Inferior parietal cortex (tissue), 1 donor: ENCODE measurements at regions not wholly inside any gene's neighbourhood (a gene's known extent, or its start where the extent isn't known, plus 50 kb on each side); places are given as distances from the start of the nearest gene placed in this dataset.

Experiments
- DNase-seq: peaks from one replicate; pipeline ENCODE4 v3.0.0-alpha.2; 2016; ENCODE audit errors: extremely low spot score

DNA sequence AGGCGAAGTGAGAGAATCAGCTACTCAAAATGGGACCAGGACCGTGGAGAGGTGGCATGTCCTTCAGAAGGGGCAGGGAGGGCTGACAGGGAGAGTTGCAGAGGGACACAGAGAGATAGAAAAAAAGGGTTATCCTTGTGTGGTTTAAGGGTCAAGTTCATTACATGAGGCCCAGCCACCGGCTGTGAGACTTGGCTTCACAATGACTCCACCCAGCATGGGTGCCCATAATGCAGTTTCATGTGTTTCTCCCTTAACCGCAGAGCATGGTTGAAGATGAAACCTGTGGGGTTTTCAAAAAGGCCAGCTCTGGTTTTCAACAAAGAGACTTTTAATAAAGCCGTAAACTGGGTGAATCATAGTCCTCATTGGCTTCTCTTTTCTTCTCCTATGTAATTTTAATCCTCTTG lies 164.6 kb downstream of the KLF5 start:
- no peak for DNase-seq

DNA sequence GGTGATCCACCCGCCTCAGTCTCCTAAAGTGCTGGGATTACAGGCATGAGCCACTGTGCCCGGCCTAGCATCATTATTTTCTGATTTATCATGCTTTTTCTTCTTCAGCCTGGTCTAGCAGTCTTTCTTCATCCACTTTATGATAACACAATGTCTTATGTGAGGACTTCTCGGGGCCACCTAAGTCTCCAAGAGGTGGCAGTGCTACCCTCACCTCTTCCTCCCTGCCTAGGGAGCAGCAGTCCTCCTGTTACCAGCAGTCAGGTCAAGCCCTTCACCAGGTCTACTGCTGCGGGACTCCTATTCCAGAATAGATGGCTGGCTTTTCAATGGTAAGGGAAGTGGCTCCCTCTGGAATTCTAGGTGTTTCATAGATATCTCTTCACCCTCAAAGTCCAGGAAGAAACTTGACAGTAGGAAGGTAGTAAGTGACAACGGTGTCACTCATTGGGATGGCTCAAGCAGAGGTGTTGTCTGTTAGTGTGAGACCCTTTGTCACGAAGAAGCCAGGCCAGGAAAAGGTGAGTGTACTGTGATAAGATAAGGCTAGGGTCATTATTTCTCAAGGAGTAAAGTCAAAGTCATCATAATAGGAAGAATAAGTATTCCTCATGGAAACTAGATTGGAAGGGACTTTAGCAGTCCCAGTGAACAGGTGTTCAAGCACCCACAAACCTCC lies 164.0 kb downstream of the KLF5 start:
- no peak for DNase-seq

DNA sequence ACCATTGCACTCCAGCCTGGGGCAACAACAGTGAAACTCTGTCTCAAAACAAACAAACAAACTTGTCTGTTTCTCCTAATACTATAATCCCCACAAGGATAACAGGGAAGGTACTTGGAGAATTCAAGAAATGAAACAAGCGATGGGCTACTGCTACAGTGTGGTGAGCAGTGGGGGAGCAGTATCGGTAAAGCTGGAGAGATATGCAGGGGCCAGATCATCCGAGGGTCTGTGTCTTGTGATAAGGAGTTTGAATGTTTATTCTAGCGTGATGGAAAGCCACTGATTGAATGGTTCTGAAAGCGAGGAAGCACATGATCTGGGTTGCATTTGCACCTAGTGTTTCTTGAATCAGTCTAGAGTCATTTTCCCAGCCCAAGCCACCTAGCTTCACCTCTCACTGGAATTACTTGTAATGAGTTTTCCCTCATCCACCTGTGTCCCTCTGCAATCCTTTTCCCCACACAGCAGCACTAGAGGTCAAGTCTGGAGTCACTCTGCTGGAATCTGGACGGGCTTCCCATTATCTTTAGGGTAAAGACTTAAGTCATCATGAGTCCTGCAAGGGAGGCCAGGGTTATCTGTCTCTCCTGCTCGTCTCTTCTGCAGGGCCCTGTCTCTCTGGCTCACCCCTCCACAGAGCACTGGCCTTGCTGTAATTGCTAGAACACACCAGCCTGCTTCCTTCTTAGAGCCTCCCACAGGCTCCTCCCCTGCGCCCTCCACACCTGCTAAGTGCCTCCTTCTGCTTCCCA lies 162.3 kb downstream of the KLF5 start:
- DNase-seq, result no peak

DNA sequence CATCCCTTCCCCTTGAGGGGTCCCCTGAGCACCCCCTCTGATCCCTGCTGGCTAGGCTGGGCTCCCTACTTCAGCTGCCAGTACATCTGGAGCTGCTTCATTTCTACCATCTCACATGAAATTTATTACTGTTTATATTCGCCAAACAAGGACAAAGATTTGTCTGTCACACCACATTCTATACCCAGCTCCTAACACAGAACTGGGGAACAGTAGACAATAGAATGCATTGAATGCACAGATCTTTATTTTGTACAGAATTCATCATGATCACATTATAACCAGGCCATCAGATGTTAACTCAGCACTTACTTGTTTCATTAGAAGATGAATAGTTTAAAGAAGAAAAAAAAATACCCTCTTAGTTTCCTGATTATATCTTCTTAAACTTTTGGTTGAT lies 159.4 kb downstream of the KLF5 start:
- no peak for DNase-seq

DNA sequence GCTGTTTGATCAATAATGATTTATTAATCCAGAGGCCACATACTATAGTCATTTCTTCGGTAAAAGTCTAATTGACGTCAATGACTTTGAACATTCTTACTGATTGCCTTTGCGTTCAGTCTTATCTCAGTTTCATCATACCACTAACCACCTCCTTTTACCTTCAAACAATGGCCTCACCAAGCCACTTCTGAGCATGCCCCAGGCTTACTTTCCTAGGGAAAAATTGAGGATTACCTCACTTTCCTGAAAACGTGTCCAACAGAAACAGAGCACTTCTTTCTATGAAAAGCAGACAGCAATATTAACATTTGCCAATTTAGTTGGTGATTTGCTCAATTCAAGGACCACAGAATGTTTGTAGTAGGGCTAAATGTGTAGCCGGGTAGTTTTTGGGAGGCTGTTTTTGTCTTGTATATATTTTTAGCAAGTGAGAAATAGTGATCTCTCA lies 157.6 kb downstream of the KLF5 start:
- no peak for DNase-seq

DNA sequence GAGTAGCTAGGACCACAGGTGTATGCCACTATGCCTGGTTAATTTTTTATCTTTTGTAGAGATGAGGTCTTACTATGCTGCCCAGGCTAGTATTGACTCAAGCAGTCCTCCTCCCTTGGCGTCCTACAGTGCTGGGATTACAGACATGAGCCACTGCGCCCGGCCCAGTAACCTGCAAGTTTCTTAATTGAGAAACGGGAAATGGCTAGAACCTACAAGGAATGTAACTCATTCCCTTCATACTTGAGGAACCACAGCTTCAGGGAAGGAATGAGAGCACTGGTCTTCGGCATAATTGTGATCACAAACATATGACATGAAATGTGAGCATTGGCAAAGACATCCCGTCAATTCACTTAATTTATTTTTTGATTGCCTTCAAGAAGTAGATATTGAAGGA lies 157.0 kb downstream of the KLF5 start:
- no peak for DNase-seq

DNA sequence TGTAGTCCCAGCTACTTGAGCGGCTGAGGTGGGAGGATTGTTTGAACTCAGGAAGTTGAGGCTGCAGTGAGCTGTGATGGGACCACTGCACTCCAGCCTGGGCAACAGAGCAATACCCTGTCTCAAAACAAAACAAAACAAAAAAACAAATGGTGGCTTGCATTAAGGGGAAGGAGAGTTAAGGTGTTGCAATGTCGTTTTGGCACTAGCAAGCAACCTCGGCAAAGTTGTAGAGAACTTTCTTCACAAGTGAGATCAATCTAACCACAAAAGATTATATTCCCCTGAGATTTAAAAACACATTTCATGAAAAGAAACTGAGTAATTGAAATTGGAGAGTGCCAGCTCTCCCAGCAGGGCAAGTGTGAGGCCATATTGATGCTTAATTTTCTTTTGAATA lies 153.7 kb downstream of the KLF5 start:
- DNase-seq, result no peak

DNA sequence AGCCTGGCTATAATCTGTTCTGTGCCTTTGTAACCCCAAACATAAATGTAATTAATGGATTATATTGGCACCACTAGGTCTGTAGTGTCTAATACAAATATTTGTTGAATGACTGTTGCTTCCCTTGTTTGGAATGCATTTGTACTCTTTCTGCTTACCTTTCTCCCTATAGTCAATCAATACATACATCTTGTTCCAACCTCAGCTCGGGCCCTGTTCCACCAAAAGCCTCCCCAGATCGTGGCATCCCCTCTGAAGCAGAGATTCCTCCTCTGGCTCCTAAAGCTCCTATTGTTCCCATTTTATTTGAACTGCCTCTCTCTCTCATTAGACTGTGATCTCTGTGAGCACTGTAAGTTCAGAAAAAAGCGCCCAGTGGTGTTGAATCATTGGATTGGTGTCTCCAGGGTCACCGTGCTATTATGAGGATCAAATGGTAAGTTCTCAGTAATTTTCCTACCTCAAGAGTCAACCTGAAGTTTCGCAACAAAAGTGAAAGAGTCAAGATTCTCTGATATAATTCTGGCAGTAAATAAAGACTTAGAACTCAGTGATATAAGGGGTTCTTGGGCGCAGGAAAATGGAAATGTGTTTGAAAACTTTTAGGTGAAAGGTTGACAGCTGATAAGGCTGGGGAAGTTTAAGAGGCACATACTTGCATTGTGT lies 151.5 kb downstream of the KLF5 start:
- no peak for DNase-seq

DNA sequence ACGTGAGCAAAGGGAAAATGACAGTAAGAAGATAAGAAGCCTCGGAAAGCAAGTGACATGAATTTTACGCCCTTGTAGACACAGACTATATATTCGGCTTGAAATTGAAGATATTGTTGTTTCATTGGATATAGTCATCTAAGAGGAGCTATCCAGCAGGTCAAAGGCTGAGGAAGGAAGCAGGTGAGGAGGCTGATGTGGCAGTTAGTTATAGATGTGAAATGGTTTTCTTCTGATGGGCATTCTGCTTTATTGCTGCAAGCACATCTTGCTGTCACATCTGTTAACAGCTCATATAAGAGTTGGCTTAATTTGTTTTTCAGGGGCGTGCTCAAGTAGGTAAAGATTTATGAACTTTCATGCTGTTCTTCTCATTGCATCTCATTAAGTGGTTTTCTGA lies 146.1 kb downstream of the KLF5 start:
- no peak for DNase-seq

DNA sequence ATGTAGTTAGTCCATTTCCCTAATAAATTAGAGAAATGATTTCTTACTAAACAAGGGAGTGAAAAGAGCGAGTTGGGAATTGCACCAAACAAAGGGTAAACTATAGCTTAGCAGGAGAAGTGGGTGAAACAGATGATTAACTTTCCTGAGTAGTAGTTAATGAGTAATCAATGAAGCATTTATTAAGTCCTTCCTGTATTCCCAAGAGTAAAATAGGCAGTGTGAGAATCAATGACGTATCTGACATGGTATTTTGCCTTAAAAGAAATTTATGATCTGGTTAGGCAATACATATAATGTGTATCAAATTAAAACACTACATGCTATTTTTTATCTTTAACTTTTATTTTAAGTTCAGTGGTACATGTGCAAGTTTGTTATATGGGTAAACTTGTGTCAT lies 142.8 kb downstream of the KLF5 start:
- DNase-seq, result no peak

DNA sequence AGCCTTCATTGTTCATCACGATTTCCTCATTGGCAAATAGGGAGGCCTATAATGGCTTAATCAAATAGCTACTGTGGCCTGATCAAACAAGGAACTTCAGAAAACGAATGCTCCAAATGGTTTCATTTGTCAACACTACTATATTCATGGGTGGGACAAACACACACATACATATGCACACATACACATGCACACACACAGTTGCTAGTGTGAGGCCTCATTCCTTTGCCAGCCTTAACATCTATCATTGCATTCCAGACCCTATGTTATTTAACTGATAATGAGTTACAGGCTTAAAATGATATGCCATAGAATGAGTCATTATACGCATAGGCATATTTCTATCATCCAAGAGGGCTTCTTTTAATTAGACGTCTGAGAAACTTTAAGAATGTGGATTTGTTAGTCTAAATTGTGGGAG lies 140.2 kb downstream of the KLF5 start:
- DNase-seq, result no peak

DNA sequence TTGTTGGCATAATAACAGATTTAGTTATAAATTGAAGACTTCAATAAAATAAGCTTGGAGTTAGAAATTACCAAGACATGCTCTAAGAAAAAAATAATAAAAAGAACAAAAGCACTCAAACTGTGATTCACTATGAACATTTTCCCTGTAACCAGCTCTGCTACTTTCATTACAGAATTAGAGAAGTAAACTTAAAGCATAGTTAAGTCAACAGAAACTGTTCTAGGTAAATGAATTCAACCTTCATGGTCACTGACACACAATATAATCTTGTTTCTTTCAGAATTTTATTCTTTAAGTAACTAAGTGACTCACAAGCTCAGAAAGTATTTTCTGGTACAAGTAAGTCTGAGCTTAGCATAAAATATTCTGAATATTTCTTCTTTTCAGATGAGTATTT lies 136.3 kb downstream of the KLF5 start:
- DNase-seq, result no peak

DNA sequence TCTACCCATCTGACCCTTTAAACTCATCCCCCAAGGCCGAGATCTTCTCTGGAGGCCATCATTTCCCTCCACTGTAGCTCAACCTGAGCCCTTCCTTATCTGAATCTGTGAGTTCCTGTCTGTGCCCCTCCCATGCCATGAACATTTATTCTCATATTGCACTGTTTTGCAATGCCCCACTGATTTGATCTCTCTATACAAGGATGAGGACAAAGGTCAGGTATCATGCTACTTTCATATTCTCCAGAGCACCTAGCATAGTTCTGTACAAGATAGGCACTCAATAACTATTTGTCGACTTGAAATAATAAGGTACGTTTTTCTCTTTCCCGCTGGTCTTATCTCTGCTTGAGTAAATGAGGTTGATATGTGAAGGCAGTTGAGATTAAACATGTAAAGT lies 135.5 kb downstream of the KLF5 start:
- no peak for DNase-seq

DNA sequence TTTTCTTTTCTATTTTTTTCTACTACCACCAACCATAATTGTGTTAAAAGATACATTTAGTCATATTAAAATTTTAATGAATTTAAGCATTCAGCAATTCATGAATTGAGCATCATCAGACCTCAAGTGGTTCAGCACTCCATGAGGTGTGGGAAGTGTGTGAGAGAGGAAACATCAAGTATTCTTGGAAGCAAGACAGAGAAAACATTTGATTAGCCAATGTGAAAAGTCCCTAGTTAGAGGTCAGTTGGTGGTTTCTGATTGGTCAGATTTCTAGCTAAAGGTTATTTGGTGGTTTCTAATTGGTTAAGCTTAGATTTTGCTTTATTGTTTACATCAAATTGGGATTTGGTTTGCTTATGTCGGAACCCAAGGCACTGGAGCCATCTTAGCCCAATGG lies 134.7 kb downstream of the KLF5 start:
- DNase-seq, result no peak

DNA sequence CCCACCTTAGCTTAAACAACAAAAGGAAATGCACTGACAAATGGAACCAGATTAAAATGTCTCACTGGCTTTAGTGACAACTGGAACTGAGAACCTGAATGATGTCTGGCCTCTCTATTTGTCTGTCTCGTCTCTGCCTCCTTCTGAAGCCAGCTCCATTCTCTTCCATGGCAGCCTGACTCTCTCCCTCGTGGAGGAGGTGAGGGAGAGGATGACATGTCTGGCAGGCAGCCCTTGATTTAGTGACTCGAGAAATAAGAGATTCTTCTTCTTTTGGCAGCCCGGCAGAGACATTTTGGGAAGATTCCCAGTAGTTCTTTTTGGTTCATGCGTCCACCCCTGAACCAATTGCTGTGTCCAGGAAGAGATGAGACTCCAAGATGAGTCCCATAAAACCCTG lies 131.7 kb downstream of the KLF5 start:
- no peak for DNase-seq

DNA sequence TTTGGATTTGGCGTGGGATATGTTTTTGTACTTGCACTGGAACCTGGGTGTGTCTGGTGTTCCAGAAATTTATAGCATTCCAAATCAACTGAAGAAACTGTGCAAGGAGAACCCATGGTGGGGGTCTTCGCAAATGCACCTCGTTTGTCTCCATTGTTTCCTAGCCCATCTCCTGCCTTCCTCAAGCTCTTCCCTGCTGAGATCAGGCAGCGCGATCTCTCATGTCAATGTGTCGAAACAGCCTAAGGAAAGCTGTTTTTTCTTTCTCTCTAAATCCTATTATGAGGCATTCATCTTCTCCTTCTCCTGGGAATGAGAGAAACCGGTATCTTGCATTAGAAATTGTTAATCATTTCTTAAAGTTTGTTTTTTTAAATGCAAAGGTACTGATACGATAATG lies 131.0 kb downstream of the KLF5 start:
- DNase-seq, result no peak

DNA sequence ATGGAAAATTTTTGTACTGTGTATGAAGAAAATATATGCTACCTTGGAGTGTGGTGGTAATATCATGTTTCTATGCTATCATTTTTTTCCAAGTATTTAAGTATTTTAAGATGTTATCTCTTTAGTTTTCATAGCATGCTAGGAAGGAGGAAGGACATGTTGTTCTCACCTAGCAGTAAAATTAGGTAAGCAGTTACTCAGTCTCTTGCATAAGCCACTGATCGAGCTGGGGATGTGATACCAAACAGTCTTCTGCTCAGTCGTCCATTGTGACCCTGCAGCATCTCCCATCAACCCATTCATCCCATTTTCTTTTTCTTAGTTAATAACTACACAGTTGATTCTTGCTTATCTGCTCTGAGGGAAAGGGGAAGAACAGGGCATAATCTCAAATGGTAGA lies 130.6 kb downstream of the KLF5 start:
- no peak for DNase-seq

DNA sequence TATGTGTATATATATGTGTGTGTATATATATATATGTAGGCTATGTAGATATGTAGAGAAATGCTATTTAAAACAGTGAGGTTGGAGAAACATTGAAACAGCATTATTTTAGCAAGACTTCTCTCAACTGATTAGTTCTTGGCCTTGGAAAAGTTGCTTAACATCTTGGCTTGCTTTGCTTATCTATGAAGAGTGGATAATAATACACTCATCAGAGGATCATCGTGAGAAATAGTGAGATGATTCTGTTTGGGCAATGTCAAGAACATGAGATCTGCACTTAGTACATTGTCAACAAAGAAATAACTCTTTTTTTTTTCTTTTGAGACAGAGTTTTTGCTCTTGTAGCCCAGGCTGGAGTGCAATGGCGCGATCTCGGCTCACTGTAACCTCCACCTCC lies 128.3 kb downstream of the KLF5 start:
- no peak for DNase-seq

DNA sequence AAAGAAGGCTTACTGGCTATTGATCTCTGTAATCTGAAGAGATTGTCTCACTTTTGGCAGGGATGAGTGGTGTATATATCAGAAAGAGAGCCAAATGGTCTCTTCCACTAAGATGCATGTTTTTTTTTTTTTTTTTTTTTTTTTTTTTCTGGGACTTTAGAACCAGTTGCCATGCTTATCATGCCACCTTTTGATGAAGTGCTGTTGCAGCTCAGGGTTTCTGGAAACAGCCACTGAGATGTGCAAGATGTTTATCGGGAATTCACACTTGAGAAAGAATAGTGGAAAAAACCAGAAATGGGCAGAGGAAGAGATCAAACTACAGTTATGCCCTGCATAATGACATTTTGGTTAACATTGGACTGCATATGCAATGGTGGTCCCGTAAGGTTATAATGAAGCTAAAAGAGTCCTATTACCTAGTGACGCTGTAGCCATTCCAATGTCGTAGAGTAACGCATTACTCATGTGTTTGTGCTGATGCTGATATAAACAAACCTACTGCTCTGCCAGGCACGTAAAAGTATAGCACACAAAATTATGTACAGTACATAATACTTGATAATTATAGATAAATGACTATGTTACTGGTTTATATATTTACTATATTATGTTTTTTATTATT lies 121.0 kb downstream of the KLF5 start:
- no peak for DNase-seq

DNA sequence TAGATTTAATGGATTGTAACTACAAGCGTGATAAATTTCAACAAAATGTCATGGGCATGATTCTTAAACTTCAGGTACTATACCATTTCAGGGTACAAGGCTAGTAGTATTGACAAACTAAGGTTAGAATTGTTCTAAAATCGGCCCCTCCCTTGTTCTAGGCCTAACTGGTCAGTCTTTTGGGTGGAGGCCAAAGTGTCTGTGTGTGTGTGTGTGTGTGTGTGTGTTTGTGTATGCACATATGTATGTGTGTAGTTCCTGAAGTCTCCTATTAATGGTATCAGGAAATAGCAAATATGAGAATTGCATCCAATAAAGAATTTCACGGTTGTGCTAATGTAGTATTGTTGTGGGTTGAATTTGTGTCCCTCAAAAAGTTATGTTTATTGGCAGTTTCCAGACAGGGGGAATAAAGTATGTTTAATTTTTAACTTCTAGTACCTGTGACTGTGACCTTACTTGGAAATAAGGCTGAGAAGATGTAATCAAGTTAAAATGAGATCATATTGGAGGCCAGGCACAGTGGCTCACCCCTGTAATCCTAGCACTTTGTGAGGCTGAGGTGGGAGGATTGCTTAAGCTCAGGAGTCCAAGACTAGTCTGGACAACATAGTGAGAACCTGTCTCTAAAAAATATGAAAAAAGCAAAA lies 119.2 kb downstream of the KLF5 start:
- DNase-seq, result no peak

DNA sequence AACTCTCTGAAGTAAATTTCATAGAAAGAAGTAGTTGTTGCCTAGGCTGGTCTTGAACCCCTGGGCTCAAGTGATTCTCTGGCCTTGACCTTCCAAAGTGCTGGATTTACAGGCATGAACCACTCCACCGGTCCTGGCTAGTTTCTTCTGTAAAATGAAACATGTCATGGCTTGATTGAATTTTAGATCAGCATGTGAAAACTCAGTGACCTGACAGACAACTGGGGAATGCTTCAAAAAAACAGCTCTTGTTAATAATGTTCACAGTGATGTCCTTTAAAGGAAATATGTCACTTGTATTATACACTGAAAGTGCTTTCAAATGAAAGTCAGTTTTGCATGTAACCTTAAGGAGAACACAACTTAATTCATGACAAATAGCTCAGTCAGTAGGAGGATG lies 118.2 kb downstream of the KLF5 start:
- no peak for DNase-seq

DNA sequence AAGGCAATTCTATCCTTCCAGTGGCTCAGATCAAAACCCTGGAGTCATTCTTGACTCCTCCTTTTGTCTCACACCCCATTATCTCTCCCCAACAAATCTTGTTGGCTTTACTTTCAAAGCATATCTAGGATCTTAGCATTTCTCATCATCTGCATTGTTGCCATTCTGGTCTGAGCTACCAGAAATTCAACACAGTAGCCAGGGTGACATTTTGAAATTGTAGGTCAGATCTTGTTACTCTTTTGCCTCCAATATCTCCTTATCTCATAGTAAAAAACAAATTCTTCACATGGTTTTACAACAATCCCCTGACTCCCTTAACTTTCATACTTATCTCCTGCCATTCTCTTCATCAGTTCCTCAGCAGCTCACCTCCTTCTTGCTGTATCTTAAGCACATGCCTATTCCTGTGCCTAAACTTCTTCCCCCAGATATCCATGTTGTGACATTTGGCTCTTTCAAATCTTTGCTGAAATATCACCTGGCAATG lies 115.8 kb downstream of the KLF5 start:
- no peak for DNase-seq
